Heart left ventricle (tissue), 16 donors: ENCODE measurements at regions not wholly inside any gene's neighbourhood (a gene's known extent, or its start where the extent isn't known, plus 50 kb on each side); places are given as distances from the start of the nearest gene placed in this dataset.

Experiments used
- ATAC-seq, 4 donors: fragments of 200-7000 bp; cut with Tn5 transposase; one replicate each; pipeline ENCODE4 v1.9.1; 2020 to 2022; ENCODE audit warnings: moderate library complexity in 4 of 4, mild to moderate bottlenecking in 3 of 4, moderate number of reproducible peaks in 1 of 4
- DNase-seq, 5 donors: peaks; one replicate each; pipeline ENCODE4 v3.0.0-alpha.2; 2020
- H3K27ac ChIP-seq, 12 donors: fragments of 200-600 bp; sonication (generic) in 4 of 12; one replicate each; pipeline versions ENCODE4 v1.5.0 to v1.8.0; 2016 to 2022; ENCODE audit warnings: mild to moderate bottlenecking in 2 of 12
- H3K27me3 ChIP-seq, 9 donors: fragments of 200-600 bp; sonication (generic) in 2 of 9; one replicate each; pipeline versions ENCODE4 v1.5.1 to v1.8.0; 2016 to 2022; ENCODE audit warnings: mild to moderate bottlenecking in 3 of 9
- H3K36me3 ChIP-seq, 9 donors: fragments of 200-600 bp; sonication (generic) in 2 of 9; one replicate each; pipeline versions ENCODE4 v1.5.0 to v1.8.0; 2018 to 2022; ENCODE audit warnings: mild to moderate bottlenecking in 2 of 9
- H3K4me1 ChIP-seq, 12 donors: fragments of 200-600 bp; sonication (generic) in 4 of 12; one replicate each; pipeline versions ENCODE4 v1.5.0 to v1.8.0; 2016 to 2022; ENCODE audit warnings: mild to moderate bottlenecking in 3 of 12
- H3K4me3 ChIP-seq, 12 donors: fragments of 200-600 bp; sonication (generic) in 4 of 12; one replicate each; pipeline versions ENCODE4 v1.5.0 to v1.8.0; 2017 to 2022; ENCODE audit warnings: mild to moderate bottlenecking in 9 of 12, moderate library complexity in 4 of 12
- H3K9me3 ChIP-seq, 12 donors: fragments of 200-600 bp; sonication (generic) in 4 of 12; one replicate each; pipeline versions ENCODE4 v1.5.0 to v1.8.0; 2016 to 2022; ENCODE audit warnings: mild to moderate bottlenecking in 1 of 12
- CTCF ChIP-seq, 12 donors: fragments of 200-600 bp; sonication (generic) in 4 of 12; IDR thresholded peaks; one replicate each; pipeline versions ENCODE4 v1.5.0 to v1.8.0; 2018 to 2022; ENCODE audit warnings: antibody characterized with exemption in 12 of 12, mild to moderate bottlenecking in 5 of 12
- POLR2A ChIP-seq, 2 donors: fragments of 450-650 bp; IDR thresholded peaks; one replicate each; pipeline ENCODE4 v1.6.1; 2017; ENCODE audit warnings: antibody characterized with exemption in 2 of 2, mild to moderate bottlenecking in 2 of 2, moderate library complexity in 2 of 2
- WGBS, 4 donors: extraction: QIAGEN DNeasy Blood & Tissue Kit in 2 of 4; methylation state at CpG; one replicate each; pipeline versions ENCODE4 v1.1.5 to v1.1.7; 2013 to 2018; 5-methylcytosine and 5-hydroxymethylcytosine counted together
- intact Hi-C, 10 donors: fragments of 100-400 bp; cut with DNase I; formaldehyde crosslinking; loops; one replicate each; pipeline versions ENCODE4 v1.11.1 to v1.14.2; 2022
- donor health status: ischemic (EF 13 %, LVEDD 7.1; RV severe dilation, severe dysfunction).
- donor health status: healthy with polysubstance abuse.
- donor health status: DM: no; HTN: yes; CAD: no.
- donor health status: DM: no; HTN: no; CAD: no.
- donor health status: ischemic (EF 25% LVEDD 6.9; RV normal size, moderate dysfunction).
- donor health status: ischemic (EF 25% LVEDD 5.7; RV mildly dilated, moderate dysfunction).
- donor health status: healthy.
- donor health status: DM: yes; HTN: yes; CAD: no.
- donor health status: ischemic (EF 35%, LVEDD 5.7; RV mildly dilated, moderate dysfunction).
- donor health status: nonischemic (EF 11% LVEDD 7.7; RV severe dilation, severe dysfunction).
- donor health status: DM: yes; HTN: yes; CAD: no.
- donor health status: PGD.
- donor health status: ischemic (EF 29% LVEDD 5.4; RV normal size, mild dysfunction).
- donor health status: nonischemic (EF 23%, LVEDD 6.1; RV moderate dilation, normal function).

DNA sequence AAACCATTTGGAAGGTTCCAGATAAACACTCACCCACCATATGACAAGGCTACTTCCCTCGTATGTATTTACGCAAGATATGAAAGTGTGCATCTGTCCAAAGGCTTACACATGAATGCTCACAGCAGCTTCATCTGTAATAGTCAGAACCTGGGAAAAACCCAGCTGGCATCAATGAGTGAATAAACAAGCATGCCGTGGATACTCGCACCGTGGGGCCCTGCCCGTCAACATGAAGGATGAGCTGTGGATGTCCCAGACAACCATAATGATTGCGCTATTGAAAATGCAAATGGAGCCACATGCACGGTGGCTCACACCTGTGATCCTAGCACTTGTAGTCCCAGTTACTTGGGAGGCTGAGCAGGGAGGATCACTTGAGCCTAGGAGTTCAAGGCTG, 60.6 kb upstream of the FCN1 start:
- TF ChIP-seq POLR2A (IDR thresholded peaks at IDR 0.05) (no peak), CTCF (IDR thresholded peaks at IDR 0.05) (no peak)
- ATAC-seq = no peak

GRCh38 chr9:134980516-134980915, 62.8 kb upstream of the FCN1 start:
- TF ChIP-seq CTCF (IDR thresholded peaks at IDR 0.05) (no peak), POLR2A (IDR thresholded peaks at IDR 0.05) (no peak)
- Histone ChIP-seq H3K27ac (no peak overlapping the region), H3K4me3 (no peak overlapping the region), H3K9me3 (peaks cover 0 to 5% (median 0%) of the 10 kb centered on the region in 12 donors), H3K27me3 (peaks cover 0 to 4% (median 0%) of the 10 kb centered on the region in 9 donors), H3K36me3 (no peaks in the 10 kb centered on the region), H3K4me1 (no peaks in the 10 kb centered on the region)
- DNase-seq (peak in 1 of 5 donors; percentile 8), ATAC-seq (no peak)
- intact Hi-C loops = loop anchor here (5.0 to 10.0 kb wide), 9 partner anchors 196 to 526 kb away; no protein-coding TSS in a partner anchor
- 80 to 91% (median 86%) methylated on average over 7 to 9 of the region's 9 CpGs for WGBS, 4 donors

More for the DNA sequence above, 60.6 kb upstream of the FCN1 start:
- Histone ChIP-seq H3K4me3 (no peak overlapping the region), H3K27ac (no peak overlapping the region), H3K36me3 (no peaks in the 10 kb centered on the region), H3K27me3 (peaks cover 0 to 4% (median 0%) of the 10 kb centered on the region in 9 donors), H3K9me3 (no peaks in the 10 kb centered on the region), H3K4me1 (no peaks in the 10 kb centered on the region)
- DNase-seq = peak in 1 of 5 donors; percentile 3
- WGBS, 4 donors = 90 to 94% (median 92%) methylated on average over 8 of the region's 8 CpGs
- intact Hi-C loops = no loop called here

DNA sequence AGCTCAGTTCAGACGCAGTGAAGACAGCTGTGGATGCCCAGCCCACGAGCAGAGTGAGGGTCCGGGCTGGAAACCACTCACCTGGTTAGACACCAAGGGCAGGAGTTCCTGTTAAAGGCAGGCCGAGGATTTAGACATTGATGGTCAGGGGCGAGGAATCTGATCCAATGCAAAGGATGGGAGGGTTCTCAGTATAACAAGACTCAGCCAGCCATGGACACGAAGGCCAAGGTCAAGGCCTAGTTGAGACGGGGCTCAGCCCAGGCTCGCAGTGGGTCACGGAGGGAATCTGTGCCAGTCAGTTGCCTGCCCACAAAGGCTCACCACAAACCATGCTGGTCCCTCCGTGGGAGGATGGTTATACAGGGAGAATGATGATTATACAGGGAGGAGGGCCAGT, 63.3 kb upstream of the FCN1 start:
- TF ChIP-seq POLR2A (IDR thresholded peaks at IDR 0.05) (no peak), CTCF (IDR thresholded peaks at IDR 0.05) (no peak)

DNA sequence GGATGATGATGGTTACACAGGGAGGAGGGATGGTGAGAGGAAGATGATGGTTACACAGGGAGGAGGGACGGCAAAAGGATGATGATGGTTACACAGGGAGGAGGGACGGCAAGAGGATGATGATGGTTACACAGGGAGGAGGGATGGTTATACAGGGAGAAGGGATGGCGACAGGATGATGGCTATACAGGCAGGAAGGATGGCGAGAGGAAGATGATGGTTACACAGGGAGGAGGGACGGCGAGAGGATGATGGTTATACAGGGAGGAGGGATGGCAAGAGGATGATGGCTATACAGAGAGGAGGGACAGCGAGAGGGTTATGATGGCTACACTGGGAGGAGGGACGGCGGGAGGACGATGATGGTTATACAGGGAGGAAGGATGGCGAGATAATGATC, 64.1 kb upstream of the FCN1 start:
- no peak for TF ChIP-seq CTCF (IDR thresholded peaks at IDR 0.05)
- no peak for TF ChIP-seq POLR2A (IDR thresholded peaks at IDR 0.05)

More for the DNA sequence above, 63.3 kb upstream of the FCN1 start:
- no peak overlapping the region for H3K27ac ChIP-seq
- intact Hi-C loops = loop anchor here (5.0 to 10.0 kb wide), 9 partner anchors 196 to 526 kb away; no protein-coding TSS in a partner anchor
- WGBS, 4 donors = 80 to 87% (median 85%) methylated on average over 9 to 10 of the region's 10 CpGs
- peaks cover 0 to 5% (median 0%) of the 10 kb centered on the region in 12 donors for H3K9me3 ChIP-seq
- ATAC-seq (no peak), DNase-seq (peak in 1 of 5 donors; percentile 5)
- no peaks in the 10 kb centered on the region for H3K4me1 ChIP-seq
- no peak overlapping the region for H3K4me3 ChIP-seq
- peaks cover 0 to 4% (median 0%) of the 10 kb centered on the region in 9 donors for H3K27me3 ChIP-seq
- no peaks in the 10 kb centered on the region for H3K36me3 ChIP-seq

More for the DNA sequence above, 64.1 kb upstream of the FCN1 start:
- peaks cover 0 to 5% (median under 1%) of the 10 kb centered on the region in 12 donors for H3K9me3 ChIP-seq
- H3K27me3 ChIP-seq = peaks cover 0 to 4% (median 0%) of the 10 kb centered on the region in 9 donors
- intact Hi-C loops = loop anchor here (2.0 to 10.0 kb wide), 11 partner anchors 197 to 527 kb away; no protein-coding TSS in a partner anchor
- DNase-seq (peak in 1 of 5 donors; percentile 1), ATAC-seq (no peak)
- no peaks in the 10 kb centered on the region for H3K4me1 ChIP-seq
- no peak overlapping the region for H3K4me3 ChIP-seq
- no peaks in the 10 kb centered on the region for H3K36me3 ChIP-seq
- whole genome bisulfite sequencing, 4 donors = 92 to 93% (median 93%) methylated on average over 11 of the region's 11 CpGs
- H3K27ac ChIP-seq = no peak overlapping the region
